ENCODE measurements at regions not wholly inside any gene's neighbourhood (a gene's known extent, or its start where the extent isn't known, plus 50 kb on each side); places are given as distances from the start of the nearest gene placed in this dataset.

- TF ChIP-seq, protein P1, sequence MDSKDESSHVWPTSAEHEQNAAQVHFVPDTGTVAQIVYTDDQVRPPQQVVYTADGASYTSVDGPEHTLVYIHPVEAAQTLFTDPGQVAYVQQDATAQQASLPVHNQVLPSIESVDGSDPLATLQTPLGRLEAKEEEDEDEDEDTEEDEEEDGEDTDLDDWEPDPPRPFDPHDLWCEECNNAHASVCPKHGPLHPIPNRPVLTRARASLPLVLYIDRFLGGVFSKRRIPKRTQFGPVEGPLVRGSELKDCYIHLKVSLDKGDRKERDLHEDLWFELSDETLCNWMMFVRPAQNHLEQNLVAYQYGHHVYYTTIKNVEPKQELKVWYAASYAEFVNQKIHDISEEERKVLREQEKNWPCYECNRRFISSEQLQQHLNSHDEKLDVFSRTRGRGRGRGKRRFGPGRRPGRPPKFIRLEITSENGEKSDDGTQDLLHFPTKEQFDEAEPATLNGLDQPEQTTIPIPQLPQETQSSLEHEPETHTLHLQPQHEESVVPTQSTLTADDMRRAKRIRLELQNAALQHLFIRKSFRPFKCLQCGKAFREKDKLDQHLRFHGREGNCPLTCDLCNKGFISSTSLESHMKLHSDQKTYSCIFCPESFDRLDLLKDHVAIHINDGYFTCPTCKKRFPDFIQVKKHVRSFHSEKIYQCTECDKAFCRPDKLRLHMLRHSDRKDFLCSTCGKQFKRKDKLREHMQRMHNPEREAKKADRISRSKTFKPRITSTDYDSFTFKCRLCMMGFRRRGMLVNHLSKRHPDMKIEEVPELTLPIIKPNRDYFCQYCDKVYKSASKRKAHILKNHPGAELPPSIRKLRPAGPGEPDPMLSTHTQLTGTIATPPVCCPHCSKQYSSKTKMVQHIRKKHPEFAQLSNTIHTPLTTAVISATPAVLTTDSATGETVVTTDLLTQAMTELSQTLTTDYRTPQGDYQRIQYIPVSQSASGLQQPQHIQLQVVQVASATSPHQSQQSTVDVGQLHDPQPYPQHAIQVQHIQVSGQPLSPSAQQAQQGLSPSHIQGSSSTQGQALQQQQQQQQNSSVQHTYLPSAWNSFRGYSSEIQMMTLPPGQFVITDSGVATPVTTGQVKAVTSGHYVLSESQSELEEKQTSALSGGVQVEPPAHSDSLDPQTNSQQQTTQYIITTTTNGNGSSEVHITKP (tag by site-specific recombination; IDR thresholded peaks at IDR 0.05), result no peak
- TF ChIP-seq ZNF670 (tag by site-specific recombination; IDR thresholded peaks at IDR 0.05; ENCODE audit: low read depth) (no peak), ZNF624 (tag by site-specific recombination; IDR thresholded peaks at IDR 0.05) (no peak), BCL11A (tag by site-specific recombination; IDR thresholded peaks at IDR 0.05; ENCODE audit: low read depth) (no peak), CTCF (tag by site-specific recombination; IDR thresholded peaks at IDR 0.05) (no peak), ZNF350 (tag by site-specific recombination; IDR thresholded peaks at IDR 0.05) (no peak), ATF2 (tag by site-specific recombination; IDR thresholded peaks at IDR 0.05; ENCODE audit: low read depth) (no peak), ZNF302 (tag by site-specific recombination; IDR thresholded peaks at IDR 0.05; ENCODE audit: low read depth) (no peak)
- TF ChIP-seq, protein P2, sequence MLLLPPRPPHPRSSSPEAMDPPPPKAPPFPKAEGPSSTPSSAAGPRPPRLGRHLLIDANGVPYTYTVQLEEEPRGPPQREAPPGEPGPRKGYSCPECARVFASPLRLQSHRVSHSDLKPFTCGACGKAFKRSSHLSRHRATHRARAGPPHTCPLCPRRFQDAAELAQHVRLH (tag by site-specific recombination; IDR thresholded peaks at IDR 0.05), result no peak
These were observed 257.5 kb downstream of the SEC14L1 start for GRCh38 chr17:77398274-77398673.
